ENCODE measurements at regions not wholly inside any gene's neighbourhood (a gene's known extent, or its start where the extent isn't known, plus 50 kb on each side); places are given as distances from the start of the nearest gene placed in this dataset.

DNA sequence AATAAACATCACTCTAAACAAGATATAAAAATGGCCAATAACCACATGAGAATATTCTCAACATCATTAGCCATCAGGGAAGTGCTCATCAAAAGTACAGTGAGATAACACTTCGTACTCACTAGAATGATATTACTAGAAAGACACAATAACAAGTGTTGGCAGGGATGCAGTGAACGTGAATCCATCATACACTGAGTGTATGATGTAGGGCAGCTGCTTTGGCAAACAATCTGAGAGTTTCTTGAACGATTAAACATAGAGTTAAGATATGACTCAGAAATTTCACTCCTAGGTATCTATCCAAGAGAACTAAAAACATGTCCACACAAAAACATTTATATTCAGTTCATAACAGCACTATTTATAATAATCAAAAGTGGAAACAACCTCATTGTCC lies 368.9 kb downstream of the PID1 start:
- no peak overlapping the region for H3K4me3 Mint-ChIP-seq
- H3K36me3 Mint-ChIP-seq (ENCODE audit: low read depth): no peaks in the 10 kb centered on the region
- TF ChIP-seq CTCF (conservative IDR thresholded peaks at IDR 0.05): no peak
- no peak for DNase-seq (ENCODE audit: low read depth, low spot score)
- H3K27me3 Mint-ChIP-seq (ENCODE audit: low read depth): peaks cover 13% of the 10 kb centered on the region
- no peaks in the 10 kb centered on the region for H3K9me3 Mint-ChIP-seq
- no peaks in the 10 kb centered on the region for H3K4me1 Mint-ChIP-seq
- no peak overlapping the region for H3K27ac Mint-ChIP-seq (ENCODE audit: unreplicated experiment)

GRCh38 chr2:228901531-228901930 lies 369.6 kb downstream of the PID1 start:
- H3K36me3 Mint-ChIP-seq (ENCODE audit: low read depth): no peaks in the 10 kb centered on the region
- no peaks in the 10 kb centered on the region for H3K4me1 Mint-ChIP-seq
- no peak for DNase-seq (ENCODE audit: low read depth, low spot score)
- TF ChIP-seq CTCF (conservative IDR thresholded peaks at IDR 0.05): no peak
- peaks cover 13% of the 10 kb centered on the region for H3K27me3 Mint-ChIP-seq (ENCODE audit: low read depth)
- no peak overlapping the region for H3K4me3 Mint-ChIP-seq
- H3K27ac Mint-ChIP-seq (ENCODE audit: unreplicated experiment): no peak overlapping the region
- H3K9me3 Mint-ChIP-seq: no peaks in the 10 kb centered on the region

GRCh38 chr2:228878138-228878537 lies 392.9 kb downstream of the PID1 start:
- H3K4me1 Mint-ChIP-seq: no peaks in the 10 kb centered on the region
- no peak overlapping the region for H3K27ac Mint-ChIP-seq (ENCODE audit: unreplicated experiment)
- no peak for DNase-seq (ENCODE audit: low read depth, low spot score)
- H3K9me3 Mint-ChIP-seq: peaks cover 15% of the 10 kb centered on the region
- H3K36me3 Mint-ChIP-seq (ENCODE audit: low read depth): peaks cover 2% of the 10 kb centered on the region
- no peaks in the 10 kb centered on the region for H3K27me3 Mint-ChIP-seq (ENCODE audit: low read depth)
- H3K4me3 Mint-ChIP-seq: no peak overlapping the region
- TF ChIP-seq CTCF (conservative IDR thresholded peaks at IDR 0.05): no peak

DNA sequence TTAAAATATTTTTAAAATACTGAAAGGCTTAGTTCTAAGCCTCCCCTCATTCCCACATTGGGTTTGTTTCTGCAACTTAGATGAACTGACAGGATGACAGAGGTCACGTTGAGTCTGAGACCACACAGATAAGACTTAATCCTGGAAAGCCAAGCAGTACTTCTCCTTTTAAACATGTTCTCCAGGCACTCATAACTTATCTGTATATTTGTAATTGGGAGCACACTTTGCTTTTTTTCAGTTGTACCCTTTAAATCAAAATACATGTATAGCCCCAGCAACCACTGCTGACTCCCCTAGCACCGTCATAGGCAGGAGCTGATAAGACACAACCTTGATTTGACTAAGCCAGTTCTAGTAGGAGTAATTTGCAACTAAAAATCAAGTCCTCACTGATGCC lies 394.8 kb downstream of the PID1 start:
- DNase-seq (ENCODE audit: low read depth, low spot score): no peak
- H3K4me1 Mint-ChIP-seq: no peaks in the 10 kb centered on the region
- peaks cover 15% of the 10 kb centered on the region for H3K9me3 Mint-ChIP-seq
- peaks cover 2% of the 10 kb centered on the region for H3K36me3 Mint-ChIP-seq (ENCODE audit: low read depth)
- H3K27me3 Mint-ChIP-seq (ENCODE audit: low read depth): no peaks in the 10 kb centered on the region
- TF ChIP-seq CTCF (conservative IDR thresholded peaks at IDR 0.05): no peak
- no peak overlapping the region for H3K4me3 Mint-ChIP-seq
- no peak overlapping the region for H3K27ac Mint-ChIP-seq (ENCODE audit: unreplicated experiment)

GRCh38 chr2:228875152-228875900 lies 395.8 kb downstream of the PID1 start:
- no peaks in the 10 kb centered on the region for H3K4me1 Mint-ChIP-seq
- TF ChIP-seq CTCF (conservative IDR thresholded peaks at IDR 0.05): no peak
- H3K27ac Mint-ChIP-seq (ENCODE audit: unreplicated experiment): no peak overlapping the region

More at GRCh38 chr2:228875152-228875900, 395.8 kb downstream of the PID1 start:
- Mint-ChIP-seq H3K27me3 (ENCODE audit: low read depth) (no peaks in the 10 kb centered on the region), H3K9me3 (peaks cover 15% of the 10 kb centered on the region), H3K4me3 (no peak overlapping the region), H3K36me3 (ENCODE audit: low read depth) (peaks cover 2% of the 10 kb centered on the region)
- no peak for DNase-seq (ENCODE audit: low read depth, low spot score)

All from neural crest cell (in vitro differentiated cells).